Skeletal muscle satellite cell (primary cell): ENCODE measurements at regions not wholly inside any gene's neighbourhood (a gene's known extent, or its start where the extent isn't known, plus 50 kb on each side); places are given as distances from the start of the nearest gene placed in this dataset.

ENCODE experiments used
- H3K27me3 ChIP-seq: 2 replicates; pipeline ENCODE4 v1.7.0; 2013; ENCODE audit warnings: low read length; ENCODE audit not compliant: control insufficient read depth, insufficient read depth
- H3K36me3 ChIP-seq: 2 replicates; pipeline ENCODE4 v1.7.0; 2013; ENCODE audit warnings: mild to moderate bottlenecking, control low read depth, low read length; ENCODE audit not compliant: insufficient read depth
- H3K4me1 ChIP-seq: 2 replicates; pipeline ENCODE4 v1.7.0; 2013; ENCODE audit warnings: low read length; ENCODE audit not compliant: control insufficient read depth, insufficient read depth
- H3K4me2 ChIP-seq: 2 replicates; pipeline ENCODE4 v1.7.0; 2013; ENCODE audit warnings: mild to moderate bottlenecking, low read length
- H3K4me3 ChIP-seq: 2 replicates; pipeline ENCODE4 v1.7.0; 2013; ENCODE audit warnings: low read length
- H3K9ac ChIP-seq: 2 replicates; pipeline ENCODE4 v1.7.0; 2013; ENCODE audit warnings: mild to moderate bottlenecking, low read depth, low read length, moderate library complexity
- H3K9me3 ChIP-seq: replicated peaks from 2 replicates; pipeline ENCODE4 v1.7.0; 2013; ENCODE audit warnings: mild to moderate bottlenecking, control low read depth, low read length

DNA sequence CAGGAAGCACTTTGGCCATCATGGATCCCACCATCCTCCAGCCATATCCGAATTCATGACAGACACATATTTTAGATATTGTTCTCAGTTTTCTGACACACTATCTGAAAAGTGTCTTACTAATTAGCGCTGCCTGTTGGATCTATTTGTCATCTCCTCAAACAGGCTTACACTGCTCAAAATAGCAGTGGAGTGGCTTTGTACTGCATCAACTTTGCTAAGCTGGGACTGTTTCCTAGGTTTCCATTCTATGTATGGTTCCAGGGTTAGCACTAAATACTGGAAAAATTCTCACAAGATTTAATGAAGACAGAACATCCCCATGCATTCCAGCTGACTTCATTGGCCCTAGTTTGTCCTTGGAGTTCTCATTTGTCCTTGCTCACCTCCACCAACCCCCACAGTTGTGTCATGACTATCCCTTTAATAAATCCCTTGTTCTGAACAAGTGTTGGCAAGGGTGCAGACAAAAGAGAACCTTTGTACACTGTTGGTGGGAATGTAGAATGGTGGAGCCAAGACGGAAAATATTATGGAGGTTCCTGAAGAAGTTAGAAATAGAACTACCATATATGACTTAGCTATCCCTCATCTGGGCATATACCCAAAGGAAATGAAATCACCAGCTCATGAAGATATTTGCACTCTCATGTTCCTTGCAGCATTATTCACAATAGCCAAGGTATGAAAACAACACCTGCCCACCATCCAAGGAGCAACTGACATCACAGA is 136.5 kb upstream of the RAI14 start:
- Histone ChIP-seq H3K27me3 (no peaks in the 10 kb centered on the region), H3K4me3 (no peak overlapping the region), H3K4me1 (peaks cover 29% of the 10 kb centered on the region), H3K9ac (no peak overlapping the region), H3K36me3 (no peaks in the 10 kb centered on the region), H3K4me2 (no peak overlapping the region), H3K9me3 (no peaks in the 10 kb centered on the region)

DNA sequence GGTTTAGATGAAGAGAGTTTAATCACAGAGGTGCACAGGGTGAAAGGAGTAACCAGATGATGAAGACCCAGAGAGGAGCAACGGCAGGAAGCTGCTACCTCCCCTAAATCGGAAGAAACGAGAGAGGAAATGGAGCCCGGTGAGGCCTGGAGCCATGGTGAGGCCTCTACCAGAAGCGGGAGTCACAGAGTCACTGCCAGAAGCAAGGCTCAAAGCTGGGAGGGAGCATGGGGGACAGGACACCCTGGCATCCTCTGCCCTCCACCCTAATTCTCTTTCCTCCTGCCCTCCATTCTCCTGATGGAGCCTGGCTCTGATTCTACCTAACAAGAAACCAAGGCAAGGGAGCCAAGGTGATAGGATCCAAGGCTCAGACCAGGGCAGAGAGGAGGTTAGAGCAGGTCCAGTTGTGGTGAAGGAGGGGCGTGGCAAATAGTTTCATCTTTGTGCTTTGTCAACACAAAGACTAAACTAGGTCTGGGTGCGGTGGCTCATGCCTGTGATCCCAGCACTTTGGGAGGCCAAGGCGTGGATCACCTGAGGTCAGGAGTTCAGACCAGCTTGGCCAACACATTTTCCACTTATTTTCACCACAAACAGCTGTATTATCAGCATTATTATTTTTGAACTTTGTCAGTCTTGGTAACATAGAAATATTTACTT is 134.4 kb upstream of the RAI14 start:
- Histone ChIP-seq H3K4me3 (no peak overlapping the region), H3K4me2 (no peak overlapping the region), H3K4me1 (peaks cover 32% of the 10 kb centered on the region), H3K9me3 (no peaks in the 10 kb centered on the region), H3K36me3 (no peaks in the 10 kb centered on the region), H3K27me3 (no peaks in the 10 kb centered on the region), H3K9ac (no peak overlapping the region)

DNA sequence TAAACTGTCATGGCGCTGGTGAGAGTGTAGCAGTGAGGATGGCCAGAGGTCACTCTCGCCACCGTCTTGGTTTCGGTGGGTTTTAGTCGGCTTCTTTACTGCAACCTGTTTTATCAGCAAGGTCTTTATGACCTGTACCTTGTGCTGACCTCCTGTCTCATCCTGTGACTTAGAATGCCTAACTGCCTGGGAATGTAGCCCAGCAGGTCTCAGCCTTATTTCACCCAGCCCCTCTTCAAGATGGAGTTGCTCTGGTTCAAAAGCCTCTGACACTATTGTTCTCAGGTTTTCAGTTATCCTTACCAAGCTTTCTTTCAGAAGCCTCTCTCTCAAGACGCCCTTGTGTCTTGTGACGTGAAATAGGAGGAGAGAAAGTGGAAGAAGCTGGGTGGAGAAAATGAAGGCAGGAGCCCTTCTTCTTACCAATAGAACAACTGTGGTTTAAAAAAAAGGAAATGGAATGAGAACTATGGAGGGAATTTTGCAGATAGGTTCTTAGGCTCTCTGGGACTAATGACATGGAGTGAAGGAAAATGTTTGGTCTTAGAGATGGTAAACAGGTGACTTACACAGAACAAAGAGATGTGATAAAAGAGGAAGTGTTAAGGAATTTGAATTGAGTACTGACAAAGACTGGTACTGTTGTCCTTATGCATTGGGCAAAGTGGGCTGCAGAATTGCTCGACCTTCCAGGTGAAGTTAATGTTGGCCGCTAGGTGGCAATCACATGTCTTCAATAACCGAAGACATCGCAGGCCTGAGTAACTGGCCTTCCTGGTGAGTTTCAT is 133.3 kb upstream of the RAI14 start:
- H3K36me3 ChIP-seq: no peaks in the 10 kb centered on the region
- H3K4me1 ChIP-seq: peaks cover 29% of the 10 kb centered on the region
- peak overlapping the region; percentile 66 for H3K9ac ChIP-seq
- no peak overlapping the region for H3K4me3 ChIP-seq
- no peak overlapping the region for H3K4me2 ChIP-seq
- no peaks in the 10 kb centered on the region for H3K27me3 ChIP-seq
- no peaks in the 10 kb centered on the region for H3K9me3 ChIP-seq

DNA sequence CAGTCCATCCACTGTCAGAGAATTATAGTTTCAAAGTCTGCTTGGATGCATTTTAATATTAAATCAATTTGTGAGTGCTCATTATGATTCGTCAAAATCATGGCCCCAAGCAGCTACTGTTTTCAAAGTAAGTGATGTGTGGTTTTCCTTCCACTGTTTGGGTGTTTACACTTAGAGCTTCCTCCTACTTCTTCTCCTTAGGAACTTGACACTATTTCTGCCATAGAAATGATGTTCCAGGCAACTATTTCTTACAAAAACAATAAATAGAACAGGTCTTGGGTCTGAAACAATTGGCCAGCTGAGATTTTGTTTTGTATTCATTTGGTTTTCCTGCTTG is 132.8 kb upstream of the RAI14 start:
- Histone ChIP-seq H3K4me2 (no peak overlapping the region), H3K4me1 (peaks cover 29% of the 10 kb centered on the region), H3K9ac (peak overlapping the region; percentile 66), H3K4me3 (no peak overlapping the region), H3K27me3 (no peaks in the 10 kb centered on the region), H3K36me3 (no peaks in the 10 kb centered on the region), H3K9me3 (no peaks in the 10 kb centered on the region)

DNA sequence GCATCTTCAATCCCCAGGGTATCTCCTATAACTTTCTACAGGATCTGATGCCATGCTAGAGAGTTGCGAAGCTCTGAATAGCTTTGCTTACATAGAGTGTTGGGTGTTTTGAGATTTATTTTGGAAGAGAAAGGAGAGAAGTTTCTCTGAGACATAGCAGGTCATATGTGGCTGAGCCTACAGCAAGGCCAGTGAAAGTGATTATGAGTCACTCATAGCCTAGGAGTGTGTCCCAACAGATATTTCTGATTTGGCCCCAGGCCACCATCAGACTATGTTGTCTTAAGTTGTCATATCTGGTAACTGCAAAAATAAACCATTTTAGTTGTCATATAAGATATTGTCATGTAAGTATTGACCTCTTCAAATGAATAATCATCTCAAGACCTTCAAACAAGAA is 132.0 kb upstream of the RAI14 start:
- peak overlapping the region; percentile 66 for H3K9ac ChIP-seq
- H3K9me3 ChIP-seq: no peaks in the 10 kb centered on the region
- H3K4me3 ChIP-seq: no peak overlapping the region
- H3K4me1 ChIP-seq: peaks cover 29% of the 10 kb centered on the region
- H3K36me3 ChIP-seq: no peaks in the 10 kb centered on the region
- no peak overlapping the region for H3K4me2 ChIP-seq
- H3K27me3 ChIP-seq: no peaks in the 10 kb centered on the region

DNA sequence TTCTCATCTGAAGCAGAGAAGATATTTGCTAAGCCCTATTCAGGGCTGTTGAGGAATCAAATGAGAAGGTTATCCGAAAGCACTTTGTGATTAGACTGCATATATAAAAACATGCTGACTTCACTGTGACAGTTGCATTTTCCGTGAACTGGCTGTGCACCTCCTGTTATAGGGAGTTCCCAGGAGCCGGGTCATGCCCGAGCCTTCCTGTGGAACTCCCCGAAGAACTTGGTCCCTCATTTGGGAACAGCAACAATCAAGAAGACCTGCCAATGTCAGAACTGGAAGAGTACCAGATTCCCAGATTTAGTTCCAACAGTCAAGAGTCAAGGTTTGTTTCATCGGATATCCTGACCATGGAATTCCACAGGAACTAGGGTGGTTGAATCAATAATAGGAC is 130.4 kb upstream of the RAI14 start:
- H3K4me1 ChIP-seq: peaks cover 31% of the 10 kb centered on the region
- H3K9me3 ChIP-seq: no peaks in the 10 kb centered on the region
- no peaks in the 10 kb centered on the region for H3K27me3 ChIP-seq
- no peak overlapping the region for H3K9ac ChIP-seq
- H3K36me3 ChIP-seq: no peaks in the 10 kb centered on the region
- H3K4me3 ChIP-seq: no peak overlapping the region
- H3K4me2 ChIP-seq: no peak overlapping the region

DNA sequence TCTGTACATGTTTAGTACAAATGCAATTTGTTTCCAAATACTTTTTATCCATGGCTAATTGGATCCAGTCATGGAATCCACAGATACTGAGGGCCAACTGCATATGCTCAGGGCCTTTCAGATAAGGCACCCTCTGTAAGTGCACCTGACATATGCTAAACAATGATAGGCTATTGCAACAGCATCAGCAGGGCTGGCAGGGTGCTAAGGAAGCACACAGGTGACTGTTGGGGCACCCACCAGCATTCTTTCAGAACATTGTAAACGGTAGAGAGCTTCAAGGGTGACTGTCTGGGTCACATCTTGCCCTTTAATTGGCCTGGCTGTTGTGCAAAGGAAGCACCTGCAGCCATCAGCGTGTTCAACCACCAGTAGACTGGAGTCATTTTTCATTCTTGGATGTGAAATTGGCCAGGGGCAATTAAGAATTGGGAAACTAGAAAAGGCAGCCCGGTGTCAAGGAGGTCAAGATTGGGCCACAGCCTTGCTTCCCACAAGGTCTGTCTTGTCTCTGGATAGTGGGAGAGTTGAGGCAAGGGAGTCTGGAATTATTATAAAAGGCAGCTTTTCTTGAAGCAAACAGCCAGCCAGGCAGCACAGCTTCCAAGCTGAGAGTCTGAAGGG is 129.3 kb upstream of the RAI14 start:
- H3K4me1 ChIP-seq: peaks cover 33% of the 10 kb centered on the region
- H3K4me2 ChIP-seq: no peak overlapping the region
- H3K9me3 ChIP-seq: no peaks in the 10 kb centered on the region
- no peaks in the 10 kb centered on the region for H3K36me3 ChIP-seq
- no peak overlapping the region for H3K4me3 ChIP-seq
- H3K9ac ChIP-seq: no peak overlapping the region
- no peaks in the 10 kb centered on the region for H3K27me3 ChIP-seq

DNA sequence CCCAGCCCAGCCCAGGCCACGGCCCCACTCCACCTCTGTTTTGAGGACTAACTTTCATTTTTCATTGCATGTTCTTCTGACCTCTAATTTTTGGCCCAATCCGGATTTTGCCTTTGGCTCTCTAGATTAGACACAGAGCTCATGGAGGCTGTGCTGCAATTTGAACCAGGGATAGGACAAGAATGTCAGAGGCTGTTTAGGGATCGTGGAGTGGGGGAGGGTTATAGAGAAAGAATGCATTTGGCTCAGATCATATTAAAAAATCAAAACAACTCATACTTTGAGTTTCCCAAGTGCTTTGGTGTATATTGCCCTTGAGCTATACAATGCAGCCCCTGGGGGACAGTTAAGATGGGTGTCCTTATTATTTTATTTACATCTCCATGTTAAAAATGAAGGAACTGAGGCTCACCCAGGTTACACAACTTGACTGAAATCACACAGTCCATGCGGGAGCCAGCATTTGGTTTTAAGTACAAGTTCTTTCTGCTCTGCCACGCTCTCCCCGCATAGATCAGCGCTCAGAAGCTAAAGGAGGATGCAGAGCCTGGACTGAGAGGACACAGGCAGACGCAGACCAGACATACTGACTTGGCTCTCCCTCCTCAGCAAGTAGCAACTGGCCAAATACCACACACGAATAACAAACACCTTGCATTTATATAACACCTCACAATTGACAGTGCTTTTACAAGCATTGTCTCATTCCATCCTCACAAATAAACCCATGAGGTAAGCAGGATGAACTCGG is 126.4 kb upstream of the RAI14 start:
- Histone ChIP-seq H3K4me2 (peak overlapping the region; percentile 24), H3K9me3 (no peaks in the 10 kb centered on the region), H3K4me3 (no peak overlapping the region), H3K36me3 (no peaks in the 10 kb centered on the region), H3K9ac (peak overlapping the region; percentile 39), H3K4me1 (peaks cover 43% of the 10 kb centered on the region), H3K27me3 (no peaks in the 10 kb centered on the region)

DNA sequence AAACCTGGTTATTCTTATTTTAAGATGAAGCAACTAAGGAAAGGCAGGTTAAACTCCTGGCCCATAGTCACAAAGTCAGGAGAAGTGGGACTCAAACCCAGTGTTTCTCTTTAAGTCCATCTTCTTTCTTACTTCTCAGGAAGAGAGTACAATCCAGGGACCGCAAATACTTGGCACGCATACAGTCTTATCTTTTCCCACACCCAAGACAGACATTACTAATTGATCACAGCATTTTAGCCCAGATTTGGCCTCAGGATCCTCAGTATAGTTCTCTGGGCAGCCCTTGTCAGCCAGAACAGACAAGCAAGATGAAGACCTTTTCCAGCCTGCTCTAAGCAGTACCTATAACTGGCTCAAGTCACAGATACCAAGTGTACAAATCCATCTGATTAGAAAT is 125.5 kb upstream of the RAI14 start:
- Histone ChIP-seq H3K4me1 (peaks cover 48% of the 10 kb centered on the region), H3K9me3 (no peaks in the 10 kb centered on the region), H3K4me3 (no peak overlapping the region), H3K9ac (no peak overlapping the region), H3K36me3 (no peaks in the 10 kb centered on the region), H3K27me3 (no peaks in the 10 kb centered on the region), H3K4me2 (no peak overlapping the region)

DNA sequence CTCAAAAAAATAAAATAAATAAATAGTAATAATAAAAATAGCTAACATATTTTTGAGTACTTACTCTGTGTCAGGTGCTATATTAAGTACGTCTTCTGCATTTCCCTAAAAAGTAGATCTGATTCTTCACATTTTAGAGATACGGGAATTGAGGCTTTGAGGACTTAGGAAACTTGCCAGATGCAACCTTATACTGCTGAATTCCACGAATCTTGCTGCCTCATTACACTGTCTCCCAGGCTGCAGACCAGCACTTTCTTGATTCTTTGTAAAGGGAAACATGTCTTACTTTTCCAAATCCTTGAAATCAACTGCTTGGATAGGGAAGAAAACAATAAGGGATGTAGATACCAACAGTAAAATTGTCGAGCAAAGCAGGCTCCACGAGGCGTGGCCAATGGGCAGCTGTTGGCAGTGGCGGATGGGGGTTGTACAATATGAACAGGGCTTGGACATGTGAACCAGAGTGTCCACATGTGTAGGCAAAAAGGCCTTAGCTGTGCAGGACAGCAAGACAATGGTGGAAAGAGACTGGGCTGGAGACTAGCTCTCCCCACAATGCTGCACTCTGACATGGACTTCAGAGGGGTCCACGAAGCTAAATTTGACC is 124.3 kb upstream of the RAI14 start:
- Histone ChIP-seq H3K9ac (peak overlapping the region; percentile 88), H3K27me3 (no peaks in the 10 kb centered on the region), H3K9me3 (no peaks in the 10 kb centered on the region), H3K36me3 (no peaks in the 10 kb centered on the region), H3K4me2 (no peak overlapping the region), H3K4me3 (no peak overlapping the region), H3K4me1 (peaks cover 59% of the 10 kb centered on the region)
